ENCODE measurements at regions not wholly inside any gene's neighbourhood (a gene's known extent, or its start where the extent isn't known, plus 50 kb on each side); places are given as distances from the start of the nearest gene placed in this dataset.
"Not testable (repeated sequence)": the region's sequence is repeated elsewhere in the genome, so short reads cannot be mapped to it uniquely, and the experiment has no call there.

- TF ChIP-seq CSRNP3 (CRISPR knock-in tag; IDR thresholded peaks at IDR 0.05) (no peak), POU6F1 (CRISPR knock-in tag; IDR thresholded peaks at IDR 0.05; ENCODE audit: borderline replicate concordance, low read depth) (no peak), ZFP3 (CRISPR knock-in tag; IDR thresholded peaks at IDR 0.05) (no peak), ISL1 (CRISPR knock-in tag; IDR thresholded peaks at IDR 0.05) (no peak), ESRRG (CRISPR knock-in tag; IDR thresholded peaks at IDR 0.05) (no peak), PATZ1 (CRISPR knock-in tag; IDR thresholded peaks at IDR 0.05; ENCODE audit: borderline replicate concordance) (no peak), ZFP30 (CRISPR knock-in tag; IDR thresholded peaks at IDR 0.05) (no peak), OSR1 (CRISPR knock-in tag; IDR thresholded peaks at IDR 0.05) (no peak), BACH2 (CRISPR knock-in tag; IDR thresholded peaks at IDR 0.05; ENCODE audit: borderline replicate concordance) (no peak), TCF4 (CRISPR knock-in tag; IDR thresholded peaks at IDR 0.05; ENCODE audit: borderline replicate concordance) (no peak), RARB (CRISPR knock-in tag; IDR thresholded peaks at IDR 0.05) (no peak), ARNTL (CRISPR knock-in tag; IDR thresholded peaks at IDR 0.05; ENCODE audit: borderline replicate concordance, low read depth) (no peak), SNAI2 (CRISPR knock-in tag; IDR thresholded peaks at IDR 0.05) (no peak), CSDC2 (CRISPR knock-in tag; IDR thresholded peaks at IDR 0.05) (no peak), PPARA (CRISPR knock-in tag; IDR thresholded peaks at IDR 0.05; ENCODE audit: borderline replicate concordance) (no peak), TOX (CRISPR knock-in tag; IDR thresholded peaks at IDR 0.05; ENCODE audit: borderline replicate concordance) (no peak), ZNF70 (CRISPR knock-in tag; IDR thresholded peaks at IDR 0.05) (no peak), ZNF565 (CRISPR knock-in tag; conservative IDR thresholded peaks at IDR 0.05; ENCODE audit: low read depth) (no peak)
- TF ChIP-seq, protein P1, sequence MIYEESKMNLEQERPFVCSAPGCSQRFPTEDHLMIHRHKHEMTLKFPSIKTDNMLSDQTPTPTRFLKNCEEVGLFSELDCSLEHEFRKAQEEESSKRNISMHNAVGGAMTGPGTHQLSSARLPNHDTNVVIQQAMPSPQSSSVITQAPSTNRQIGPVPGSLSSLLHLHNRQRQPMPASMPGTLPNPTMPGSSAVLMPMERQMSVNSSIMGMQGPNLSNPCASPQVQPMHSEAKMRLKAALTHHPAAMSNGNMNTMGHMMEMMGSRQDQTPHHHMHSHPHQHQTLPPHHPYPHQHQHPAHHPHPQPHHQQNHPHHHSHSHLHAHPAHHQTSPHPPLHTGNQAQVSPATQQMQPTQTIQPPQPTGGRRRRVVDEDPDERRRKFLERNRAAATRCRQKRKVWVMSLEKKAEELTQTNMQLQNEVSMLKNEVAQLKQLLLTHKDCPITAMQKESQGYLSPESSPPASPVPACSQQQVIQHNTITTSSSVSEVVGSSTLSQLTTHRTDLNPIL (CRISPR knock-in tag; IDR thresholded peaks at IDR 0.05; ENCODE audit: low read depth) = no peak
- TF ChIP-seq, protein P2, sequence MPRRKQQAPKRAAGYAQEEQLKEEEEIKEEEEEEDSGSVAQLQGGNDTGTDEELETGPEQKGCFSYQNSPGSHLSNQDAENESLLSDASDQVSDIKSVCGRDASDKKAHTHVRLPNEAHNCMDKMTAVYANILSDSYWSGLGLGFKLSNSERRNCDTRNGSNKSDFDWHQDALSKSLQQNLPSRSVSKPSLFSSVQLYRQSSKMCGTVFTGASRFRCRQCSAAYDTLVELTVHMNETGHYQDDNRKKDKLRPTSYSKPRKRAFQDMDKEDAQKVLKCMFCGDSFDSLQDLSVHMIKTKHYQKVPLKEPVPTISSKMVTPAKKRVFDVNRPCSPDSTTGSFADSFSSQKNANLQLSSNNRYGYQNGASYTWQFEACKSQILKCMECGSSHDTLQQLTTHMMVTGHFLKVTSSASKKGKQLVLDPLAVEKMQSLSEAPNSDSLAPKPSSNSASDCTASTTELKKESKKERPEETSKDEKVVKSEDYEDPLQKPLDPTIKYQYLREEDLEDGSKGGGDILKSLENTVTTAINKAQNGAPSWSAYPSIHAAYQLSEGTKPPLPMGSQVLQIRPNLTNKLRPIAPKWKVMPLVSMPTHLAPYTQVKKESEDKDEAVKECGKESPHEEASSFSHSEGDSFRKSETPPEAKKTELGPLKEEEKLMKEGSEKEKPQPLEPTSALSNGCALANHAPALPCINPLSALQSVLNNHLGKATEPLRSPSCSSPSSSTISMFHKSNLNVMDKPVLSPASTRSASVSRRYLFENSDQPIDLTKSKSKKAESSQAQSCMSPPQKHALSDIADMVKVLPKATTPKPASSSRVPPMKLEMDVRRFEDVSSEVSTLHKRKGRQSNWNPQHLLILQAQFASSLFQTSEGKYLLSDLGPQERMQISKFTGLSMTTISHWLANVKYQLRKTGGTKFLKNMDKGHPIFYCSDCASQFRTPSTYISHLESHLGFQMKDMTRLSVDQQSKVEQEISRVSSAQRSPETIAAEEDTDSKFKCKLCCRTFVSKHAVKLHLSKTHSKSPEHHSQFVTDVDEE (CRISPR knock-in tag; IDR thresholded peaks at IDR 0.05) = no peak
- no peak for ATAC-seq
These were observed 157.5 kb upstream of the FRG2C start for GRCh38 chr3:75506603-75507002.

DNA sequence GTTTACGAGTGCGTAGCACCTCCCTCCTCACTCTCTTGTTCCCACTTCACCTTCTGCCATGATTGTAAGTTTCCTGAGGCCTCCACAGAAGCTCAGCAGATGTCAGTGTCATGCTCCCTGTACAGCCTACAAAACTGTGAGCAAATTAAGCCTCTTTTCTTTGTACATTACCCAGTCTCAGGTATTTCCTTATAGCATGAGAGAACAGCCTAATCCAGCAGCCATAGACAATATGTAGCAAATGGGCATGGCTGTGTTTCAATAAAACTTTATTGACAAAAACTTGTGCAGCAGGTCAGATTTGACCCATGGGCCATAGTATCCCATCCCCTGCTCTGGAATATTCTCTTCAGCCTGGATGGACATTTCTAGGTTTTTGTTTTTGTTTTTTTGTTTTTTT is 156.2 kb upstream of the FRG2C start:
- not testable (repeated sequence) for ATAC-seq

DNA sequence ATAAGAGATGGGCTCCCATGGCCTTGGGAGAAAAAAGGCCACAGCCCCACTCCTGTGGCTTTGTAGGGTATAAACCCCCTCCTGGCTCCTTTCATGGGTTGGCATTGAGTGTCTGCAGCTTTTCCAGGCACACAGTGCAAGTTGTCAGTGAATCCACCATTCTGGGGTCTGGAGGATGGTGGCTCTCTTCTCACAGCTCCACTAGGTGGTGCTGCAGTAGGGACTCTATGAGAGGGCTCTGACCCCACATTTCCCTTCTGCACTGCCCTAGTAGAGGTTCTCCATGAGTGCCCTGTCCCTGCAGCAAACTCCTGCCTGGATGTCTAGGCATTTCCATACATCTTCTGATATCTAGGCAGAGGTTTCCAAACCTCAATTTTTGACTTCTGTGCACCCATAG is 136.5 kb upstream of the FRG2C start:
- ATAC-seq = not testable (repeated sequence)

DNA sequence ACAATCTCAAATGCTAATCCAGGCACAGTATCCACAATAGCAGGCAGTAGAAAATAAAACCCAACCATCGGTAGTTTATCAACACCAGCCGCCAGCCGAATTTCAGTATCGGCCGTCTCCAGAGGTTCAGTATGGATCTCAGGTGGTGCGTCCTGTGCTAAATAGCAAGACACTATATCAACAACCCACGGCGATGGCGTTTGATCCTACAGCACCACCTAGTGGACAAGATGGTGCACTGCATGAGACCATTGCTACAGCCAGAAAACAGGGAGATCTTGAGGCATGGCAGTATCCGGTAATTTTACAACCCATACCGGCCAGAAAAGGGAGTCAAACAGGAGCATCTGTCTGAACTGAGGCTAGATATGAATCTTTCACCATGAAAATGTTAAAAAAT is 112.0 kb upstream of the FRG2C start:
- ATAC-seq = not testable (repeated sequence)

- not testable (repeated sequence) for ATAC-seq
These were observed 99.7 kb upstream of the FRG2C start for GRCh38 chr3:75564427-75564826.

- ATAC-seq = not testable (repeated sequence)
These were observed 91.8 kb upstream of the FRG2C start for GRCh38 chr3:75572303-75572702.

GRCh38 chr3:75579091-75579490 is 85.0 kb upstream of the FRG2C start:
- not testable (repeated sequence) for ATAC-seq

DNA sequence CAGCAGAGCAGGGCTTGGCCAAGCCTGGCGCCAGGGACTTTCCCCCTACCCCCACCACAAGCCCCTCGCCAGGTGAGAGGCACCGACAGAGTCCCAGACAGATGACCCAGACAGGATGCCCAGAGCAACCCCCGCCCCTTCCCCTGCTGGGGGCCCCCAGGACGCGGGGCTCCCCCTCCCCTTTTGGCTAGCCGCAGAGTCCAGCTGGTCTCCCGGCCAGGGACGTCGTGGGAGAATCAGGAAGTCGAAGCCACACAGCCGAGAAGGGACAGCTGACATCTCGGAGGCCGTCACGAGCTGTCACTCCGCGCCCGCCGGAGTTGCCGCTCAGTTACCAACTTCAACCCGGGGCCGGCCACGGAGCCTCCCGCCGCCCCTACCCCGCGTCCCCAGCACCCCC is 84.6 kb upstream of the FRG2C start:
- not testable (repeated sequence) for ATAC-seq

GRCh38 chr3:75579981-75580782 is 83.9 kb upstream of the FRG2C start:
- ATAC-seq = peak; percentile 76; the same call in 2 of the 3 replicates

Measured in SK-N-SH treated with all-trans-retinoic acid at 6 μM for 48 hours (cell line).